NB4 (cell line): ENCODE measurements at regions not wholly inside any gene's neighbourhood (a gene's known extent, or its start where the extent isn't known, plus 50 kb on each side); places are given as distances from the start of the nearest gene placed in this dataset.

Experiments
- MYC ChIP-seq: IDR thresholded peaks from 2 replicates; pipeline ENCODE4 v1.6.1; 2011; ENCODE audit warnings: low read depth, low read length
- POLR2A ChIP-seq: IDR thresholded peaks from 2 replicates; pipeline ENCODE4 v1.6.1; 2011; ENCODE audit warnings: mild to moderate bottlenecking; ENCODE audit not compliant: insufficient read length; ENCODE audit errors: extremely low read depth
- TF ChIP-seq, protein P1 (sequence below): IDR thresholded peaks from one replicate; pipeline ENCODE4 v1.5.1; 2012; ENCODE audit warnings: low read depth, low read length
- TF ChIP-seq, protein P2 (sequence below): IDR thresholded peaks from 2 replicates; pipeline ENCODE4 v1.6.1; 2011; ENCODE audit warnings: low read depth, low read length

DNA sequence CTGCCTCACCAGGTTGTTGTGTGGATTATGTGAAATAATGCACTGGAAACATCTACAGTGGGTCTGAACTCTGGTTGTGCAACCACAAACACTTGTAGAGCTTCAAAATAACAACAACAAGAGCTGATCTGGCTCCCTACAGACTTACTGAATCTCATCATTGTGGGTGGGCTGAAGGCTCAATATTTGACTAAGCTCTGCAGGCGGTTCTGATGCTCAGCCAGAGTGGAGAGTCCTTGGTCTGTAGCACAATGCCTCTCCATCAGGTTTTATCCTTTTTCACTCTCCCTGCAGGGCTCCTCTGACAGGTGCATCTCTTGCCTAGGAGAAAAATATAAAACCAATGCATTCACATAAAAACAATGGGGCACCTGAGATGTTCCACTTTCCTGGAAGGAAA lies 456.3 kb upstream of the ONECUT1 start:
- TF ChIP-seq, protein P1, sequence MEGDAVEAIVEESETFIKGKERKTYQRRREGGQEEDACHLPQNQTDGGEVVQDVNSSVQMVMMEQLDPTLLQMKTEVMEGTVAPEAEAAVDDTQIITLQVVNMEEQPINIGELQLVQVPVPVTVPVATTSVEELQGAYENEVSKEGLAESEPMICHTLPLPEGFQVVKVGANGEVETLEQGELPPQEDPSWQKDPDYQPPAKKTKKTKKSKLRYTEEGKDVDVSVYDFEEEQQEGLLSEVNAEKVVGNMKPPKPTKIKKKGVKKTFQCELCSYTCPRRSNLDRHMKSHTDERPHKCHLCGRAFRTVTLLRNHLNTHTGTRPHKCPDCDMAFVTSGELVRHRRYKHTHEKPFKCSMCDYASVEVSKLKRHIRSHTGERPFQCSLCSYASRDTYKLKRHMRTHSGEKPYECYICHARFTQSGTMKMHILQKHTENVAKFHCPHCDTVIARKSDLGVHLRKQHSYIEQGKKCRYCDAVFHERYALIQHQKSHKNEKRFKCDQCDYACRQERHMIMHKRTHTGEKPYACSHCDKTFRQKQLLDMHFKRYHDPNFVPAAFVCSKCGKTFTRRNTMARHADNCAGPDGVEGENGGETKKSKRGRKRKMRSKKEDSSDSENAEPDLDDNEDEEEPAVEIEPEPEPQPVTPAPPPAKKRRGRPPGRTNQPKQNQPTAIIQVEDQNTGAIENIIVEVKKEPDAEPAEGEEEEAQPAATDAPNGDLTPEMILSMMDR, result no peak
- TF ChIP-seq, protein P2, sequence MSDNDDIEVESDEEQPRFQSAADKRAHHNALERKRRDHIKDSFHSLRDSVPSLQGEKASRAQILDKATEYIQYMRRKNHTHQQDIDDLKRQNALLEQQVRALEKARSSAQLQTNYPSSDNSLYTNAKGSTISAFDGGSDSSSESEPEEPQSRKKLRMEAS, result no peak
- TF ChIP-seq POLR2A (no peak), MYC (no peak)
